ENCODE measurements at regions not wholly inside any gene's neighbourhood (a gene's known extent, or its start where the extent isn't known, plus 50 kb on each side); places are given as distances from the start of the nearest gene placed in this dataset.
A peak's percentile ranks its signal among the peaks of the same experiment; 100 is the strongest.

DNA sequence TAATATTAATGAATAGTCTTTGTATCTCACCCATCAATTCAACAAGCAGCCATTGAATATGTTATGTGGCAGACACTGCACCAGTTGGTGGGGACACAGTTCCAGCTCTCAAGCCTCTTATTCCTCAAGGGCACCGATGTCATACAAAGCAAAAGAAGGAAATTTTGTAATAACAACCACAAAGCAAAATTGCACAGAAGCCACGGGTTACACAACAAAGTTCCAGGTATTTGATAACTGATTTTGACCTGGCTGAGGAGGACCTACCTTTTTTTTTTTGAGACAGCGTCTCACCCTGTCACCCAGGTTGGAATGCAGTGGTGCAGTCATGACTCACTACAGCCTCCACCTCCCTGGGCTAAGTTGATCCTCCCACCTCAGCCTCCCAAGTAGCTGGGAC is 266.7 kb downstream of the FOXO1 start:
- Mint-ChIP-seq H3K27ac (no peak overlapping the region), H3K9me3 (peaks cover 3% of the 10 kb centered on the region), H3K27me3 (no peaks in the 10 kb centered on the region), H3K36me3 (ENCODE audit: low read depth) (no peaks in the 10 kb centered on the region), H3K4me1 (ENCODE audit: low read depth) (peaks cover 29% of the 10 kb centered on the region), H3K4me3 (no peak overlapping the region)
- TF ChIP-seq, protein P1, sequence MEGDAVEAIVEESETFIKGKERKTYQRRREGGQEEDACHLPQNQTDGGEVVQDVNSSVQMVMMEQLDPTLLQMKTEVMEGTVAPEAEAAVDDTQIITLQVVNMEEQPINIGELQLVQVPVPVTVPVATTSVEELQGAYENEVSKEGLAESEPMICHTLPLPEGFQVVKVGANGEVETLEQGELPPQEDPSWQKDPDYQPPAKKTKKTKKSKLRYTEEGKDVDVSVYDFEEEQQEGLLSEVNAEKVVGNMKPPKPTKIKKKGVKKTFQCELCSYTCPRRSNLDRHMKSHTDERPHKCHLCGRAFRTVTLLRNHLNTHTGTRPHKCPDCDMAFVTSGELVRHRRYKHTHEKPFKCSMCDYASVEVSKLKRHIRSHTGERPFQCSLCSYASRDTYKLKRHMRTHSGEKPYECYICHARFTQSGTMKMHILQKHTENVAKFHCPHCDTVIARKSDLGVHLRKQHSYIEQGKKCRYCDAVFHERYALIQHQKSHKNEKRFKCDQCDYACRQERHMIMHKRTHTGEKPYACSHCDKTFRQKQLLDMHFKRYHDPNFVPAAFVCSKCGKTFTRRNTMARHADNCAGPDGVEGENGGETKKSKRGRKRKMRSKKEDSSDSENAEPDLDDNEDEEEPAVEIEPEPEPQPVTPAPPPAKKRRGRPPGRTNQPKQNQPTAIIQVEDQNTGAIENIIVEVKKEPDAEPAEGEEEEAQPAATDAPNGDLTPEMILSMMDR (IDR thresholded peaks at IDR 0.05): no peak
- Histone ChIP-seq H3K4me1 (ENCODE audit: insufficient read depth, low read length) (peaks cover 8% of the 10 kb centered on the region), H3K36me3 (ENCODE audit: insufficient read depth, low read length) (no peaks in the 10 kb centered on the region), H3K27me3 (ENCODE audit: control insufficient read depth in 1 of 2, insufficient read depth in 2 of 2, low read length in 2 of 2) (no peaks in the 10 kb centered on the region), H3K27ac (ENCODE audit: low read depth in 1 of 2, low read length in 2 of 2) (no peak overlapping the region), H3K9me3 (ENCODE audit: control insufficient read depth in 1 of 2, insufficient read depth in 1 of 2, low read length in 2 of 2) (no peaks in the 10 kb centered on the region), H3K4me3 (ENCODE audit: low read length) (no peak overlapping the region)
- DNase-seq: no peak
- ChIA-PET POLR2A (interaction anchor here (0.8 kb wide), 1 partner anchor 461 kb away, joined by 3 read pairs; no protein-coding TSS in a partner anchor), CTCF (no interaction called here)
- no peak for ATAC-seq (ENCODE audit: poor library complexity)
- intact Hi-C loops (cut with DNase I, micrococcal nuclease): no loop called here

DNA sequence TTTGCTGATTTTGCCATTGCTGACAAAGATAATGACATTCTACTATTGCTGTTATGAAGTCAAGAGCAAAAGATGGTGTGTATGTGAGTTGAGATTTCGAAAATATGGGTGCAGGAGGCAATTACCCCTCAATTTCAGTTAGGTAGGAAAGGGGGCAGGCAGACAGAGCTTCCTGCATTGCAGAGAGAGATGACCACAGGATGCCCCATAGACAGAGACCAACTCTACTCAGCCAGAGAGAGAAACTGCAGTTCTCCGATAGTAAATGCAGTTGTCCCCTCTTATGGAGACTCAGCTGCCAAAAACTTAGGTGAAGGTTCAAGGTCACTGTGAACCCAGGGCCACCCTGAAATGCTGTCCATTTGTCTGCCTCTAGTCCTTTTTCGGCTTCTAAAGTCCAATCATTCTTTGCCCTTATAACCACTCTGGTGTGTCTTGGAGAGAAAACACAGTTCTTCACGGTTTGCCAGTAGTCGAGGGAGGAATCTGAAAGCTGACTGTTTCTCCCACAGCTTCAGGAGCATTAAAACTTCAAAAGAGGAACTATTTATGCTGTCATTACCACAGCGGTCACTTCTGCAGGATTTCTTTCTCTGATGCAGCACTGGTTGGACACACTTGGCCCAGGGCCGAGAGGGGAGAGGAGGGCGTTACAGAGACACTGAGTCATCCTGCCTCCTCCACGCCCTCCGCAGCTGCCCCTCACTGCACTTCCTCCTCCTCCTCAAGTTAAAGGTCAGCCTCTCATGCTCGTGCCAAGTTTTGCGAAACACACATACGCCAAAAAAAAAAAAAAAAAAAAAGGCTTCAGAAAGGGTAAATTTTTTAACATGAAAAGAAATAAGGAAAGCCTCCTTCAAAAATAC is 264.3 kb downstream of the FOXO1 start:
- ChIA-PET CTCF (no interaction called here), POLR2A (interaction anchor here (0.5 kb wide), 1 partner anchor 13 kb away, joined by 3 read pairs; no protein-coding TSS in a partner anchor)
- Histone ChIP-seq H3K9me3 (ENCODE audit: control insufficient read depth in 1 of 2, insufficient read depth in 1 of 2, low read length in 2 of 2) (no peaks in the 10 kb centered on the region), H3K36me3 (ENCODE audit: insufficient read depth, low read length) (no peaks in the 10 kb centered on the region), H3K4me3 (ENCODE audit: low read length) (no peak overlapping the region), H3K27me3 (ENCODE audit: control insufficient read depth in 1 of 2, insufficient read depth in 2 of 2, low read length in 2 of 2) (no peaks in the 10 kb centered on the region), H3K4me1 (ENCODE audit: insufficient read depth, low read length) (peaks cover 8% of the 10 kb centered on the region), H3K27ac (ENCODE audit: low read depth in 1 of 2, low read length in 2 of 2) (no peak overlapping the region)
- DNase-seq: peak in 7 of 14 experiments; percentile 8 to 80 (median 45)
- TF ChIP-seq, protein P1 (IDR thresholded peaks at IDR 0.05): no peak
- Mint-ChIP-seq H3K36me3 (ENCODE audit: low read depth) (no peaks in the 10 kb centered on the region), H3K27me3 (no peaks in the 10 kb centered on the region), H3K4me1 (ENCODE audit: low read depth) (peaks cover 25% of the 10 kb centered on the region), H3K4me3 (no peak overlapping the region), H3K27ac (no peak overlapping the region), H3K9me3 (no peaks in the 10 kb centered on the region)
- peak; percentile 26 for ATAC-seq (ENCODE audit: poor library complexity)
- intact Hi-C loops (cut with DNase I, micrococcal nuclease): no loop called here

DNA sequence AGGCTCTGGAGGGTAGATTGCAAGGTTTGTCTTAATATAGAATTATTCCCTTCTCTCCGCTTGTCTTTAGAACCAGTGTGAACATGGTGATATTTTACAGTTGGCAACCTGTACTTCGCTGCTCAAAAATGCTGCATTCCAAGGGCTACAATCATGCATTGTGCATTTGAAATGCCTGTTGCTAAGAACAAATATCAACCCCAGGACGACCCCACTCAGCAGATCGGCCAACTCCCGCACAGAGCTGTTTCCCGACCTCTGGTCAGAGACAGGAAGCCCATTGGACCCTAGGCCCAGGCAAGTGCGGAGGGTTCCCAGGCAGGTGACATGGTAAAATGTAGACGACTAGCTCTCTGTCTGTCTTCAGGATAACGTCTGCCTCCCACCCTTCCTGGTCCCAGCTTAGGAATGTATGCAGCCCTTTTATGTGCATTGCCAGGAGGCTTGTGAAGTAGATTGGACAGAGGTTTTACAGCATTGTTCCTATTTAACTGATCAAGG is 263.5 kb downstream of the FOXO1 start:
- Mint-ChIP-seq H3K27me3 (no peaks in the 10 kb centered on the region), H3K36me3 (ENCODE audit: low read depth) (no peaks in the 10 kb centered on the region), H3K9me3 (no peaks in the 10 kb centered on the region), H3K4me3 (no peak overlapping the region), H3K27ac (no peak overlapping the region), H3K4me1 (ENCODE audit: low read depth) (peaks cover 25% of the 10 kb centered on the region)
- intact Hi-C loops (cut with DNase I, micrococcal nuclease): no loop called here
- Histone ChIP-seq H3K27me3 (ENCODE audit: control insufficient read depth in 1 of 2, insufficient read depth in 2 of 2, low read length in 2 of 2) (no peaks in the 10 kb centered on the region), H3K36me3 (ENCODE audit: insufficient read depth, low read length) (no peaks in the 10 kb centered on the region), H3K4me1 (ENCODE audit: insufficient read depth, low read length) (peaks cover 8% of the 10 kb centered on the region), H3K27ac (ENCODE audit: low read depth in 1 of 2, low read length in 2 of 2) (no peak overlapping the region), H3K4me3 (ENCODE audit: low read length) (no peak overlapping the region), H3K9me3 (ENCODE audit: control insufficient read depth in 1 of 2, insufficient read depth in 1 of 2, low read length in 2 of 2) (no peaks in the 10 kb centered on the region)
- no peak for ATAC-seq (ENCODE audit: poor library complexity)
- TF ChIP-seq, protein P1 (IDR thresholded peaks at IDR 0.05): no peak
- no peak for DNase-seq
- ChIA-PET CTCF (interaction anchor here (0.6 kb wide), 1 partner anchor 29 kb away, joined by 3 read pairs; no protein-coding TSS in a partner anchor), POLR2A (no interaction called here)
